ENCODE measurements at regions not wholly inside any gene's neighbourhood (a gene's known extent, or its start where the extent isn't known, plus 50 kb on each side); places are given as distances from the start of the nearest gene placed in this dataset.
A peak's percentile ranks its signal among the peaks of the same experiment; 100 is the strongest.
"Not testable (repeated sequence)": the region's sequence is repeated elsewhere in the genome, so short reads cannot be mapped to it uniquely, and the experiment has no call there.

- DNase-seq, result no peak
These were observed 1049.2 kb upstream of the INTU start for GRCh38 chr4:126583509-126583908.

GRCh38 chr4:126591583-126591982 is 1041.2 kb upstream of the INTU start:
- DNase-seq, result no peak

- DNase-seq, result no peak
These were observed 1040.7 kb upstream of the INTU start for GRCh38 chr4:126592088-126592487.

- DNase-seq, result no peak
These were observed 1039.1 kb upstream of the INTU start for GRCh38 chr4:126593626-126594025.

GRCh38 chr4:126595643-126596042 is 1037.1 kb upstream of the INTU start:
- no peak for DNase-seq

- no peak for DNase-seq
These were observed 1033.0 kb upstream of the INTU start for GRCh38 chr4:126599746-126600145.

GRCh38 chr4:126603210-126603609 is 1029.5 kb upstream of the INTU start:
- no peak for DNase-seq

GRCh38 chr4:126603825-126604224 is 1028.9 kb upstream of the INTU start:
- DNase-seq, result peak in 1 of 3 donors; percentile 19

- DNase-seq, result peak; percentile 32 to 67 (median 56)
These were observed 1028.4 kb upstream of the INTU start for GRCh38 chr4:126604268-126604867.

GRCh38 chr4:126610933-126611332 is 1021.8 kb upstream of the INTU start:
- DNase-seq, result no peak

GRCh38 chr4:126611900-126612299 is 1020.9 kb upstream of the INTU start:
- DNase-seq, result no peak

- DNase-seq, result peak in 1 of 3 donors; percentile 63
These were observed 1018.4 kb upstream of the INTU start for GRCh38 chr4:126614356-126614855.

GRCh38 chr4:126616795-126617194 is 1016.0 kb upstream of the INTU start:
- no peak for DNase-seq

GRCh38 chr4:126627255-126627654 is 1005.5 kb upstream of the INTU start:
- DNase-seq, result no peak

GRCh38 chr4:126628933-126629332 is 1003.8 kb upstream of the INTU start:
- no peak for DNase-seq

GRCh38 chr4:126630230-126630629 is 1002.5 kb upstream of the INTU start:
- DNase-seq, result peak; percentile 84 to 94 (median 86)

GRCh38 chr4:126633306-126633705 is 999.5 kb upstream of the INTU start:
- DNase-seq, result peak in 2 of 3 donors; percentile 11 to 45

GRCh38 chr4:126637706-126638105 is 995.1 kb upstream of the INTU start:
- DNase-seq, result peak in 2 of 3 donors; percentile 19 to 52

GRCh38 chr4:126647320-126647719 is 985.4 kb upstream of the INTU start:
- DNase-seq, result no peak

- no peak for DNase-seq
These were observed 984.9 kb upstream of the INTU start for GRCh38 chr4:126647756-126648397.

- DNase-seq, result no peak
These were observed 974.3 kb upstream of the INTU start for GRCh38 chr4:126658411-126658810.

- DNase-seq, result no peak
These were observed 971.6 kb upstream of the INTU start for GRCh38 chr4:126661194-126661593.

GRCh38 chr4:126664839-126665238 is 967.9 kb upstream of the INTU start:
- no peak for DNase-seq

- DNase-seq, result not testable (repeated sequence)
These were observed 962.7 kb upstream of the INTU start for GRCh38 chr4:126670038-126670437.

Data from muscle of back (tissue), 3 donors.